ENCODE measurements at regions not wholly inside any gene's neighbourhood (a gene's known extent, or its start where the extent isn't known, plus 50 kb on each side); places are given as distances from the start of the nearest gene placed in this dataset.
A peak's percentile ranks its signal among the peaks of the same experiment; 100 is the strongest.
"Not testable (repeated sequence)": the region's sequence is repeated elsewhere in the genome, so short reads cannot be mapped to it uniquely, and the experiment has no call there.

GRCh38 chr11:80778941-80779340, 1338.1 kb upstream of the TENM4 start:
- no peak for FAIRE-seq
- no peak for DNase-seq (ENCODE audit: insufficient read length, low spot score)

DNA sequence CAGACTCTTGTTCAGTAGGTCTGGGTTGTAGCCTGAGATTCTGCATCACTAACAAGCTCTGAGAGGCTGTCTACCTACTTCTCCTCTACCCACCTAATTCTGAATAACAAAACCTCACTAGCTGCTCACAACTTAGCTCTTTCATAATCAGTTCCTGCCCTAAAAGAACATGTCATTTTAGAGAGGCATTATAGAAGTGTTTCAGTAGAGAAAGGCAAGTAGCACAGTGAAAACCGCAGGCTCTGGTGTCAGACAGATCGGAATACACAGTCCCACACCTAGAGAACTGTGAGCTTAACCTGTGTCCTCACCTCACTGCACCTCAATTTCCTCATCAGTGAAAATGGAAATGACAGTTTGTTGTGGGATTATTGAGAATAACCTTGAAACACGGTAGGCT, 1337.6 kb upstream of the TENM4 start:
- FAIRE-seq, result peak; percentile 59

DNA sequence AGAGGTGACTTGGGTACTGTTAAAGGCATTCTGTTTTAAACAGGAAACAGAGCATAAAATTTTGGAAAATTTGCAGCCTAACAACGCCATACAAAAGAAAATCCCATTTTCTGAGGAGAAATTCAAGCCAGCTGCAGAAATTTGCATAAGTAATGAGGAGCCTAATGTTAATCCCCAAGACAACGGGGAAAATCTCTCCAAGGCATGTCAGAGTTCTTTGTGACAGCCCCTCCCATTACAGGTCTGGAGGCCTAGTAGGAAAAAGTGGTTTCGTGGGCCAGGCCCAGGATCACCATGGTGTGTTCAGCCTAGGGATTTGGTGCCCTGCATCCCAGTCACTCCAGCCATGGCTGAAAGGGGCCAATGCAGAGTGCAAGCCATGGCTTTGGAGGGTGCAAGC, 1333.1 kb upstream of the TENM4 start:
- no peak for FAIRE-seq
- no peak for DNase-seq (ENCODE audit: insufficient read length, low spot score)

More for the DNA sequence above, 1337.6 kb upstream of the TENM4 start:
- no peak for DNase-seq (ENCODE audit: insufficient read length, low spot score)

GRCh38 chr11:80771017-80771416, 1330.2 kb upstream of the TENM4 start:
- DNase-seq (ENCODE audit: insufficient read length, low spot score) (no peak), FAIRE-seq (no peak)

GRCh38 chr11:80758787-80759186, 1318.0 kb upstream of the TENM4 start:
- no peak for FAIRE-seq
- DNase-seq (ENCODE audit: insufficient read length, low spot score), result no peak

- no peak for DNase-seq (ENCODE audit: insufficient read length, low spot score)
These were observed 1307.5 kb upstream of the TENM4 start for GRCh38 chr11:80748207-80748925.

DNA sequence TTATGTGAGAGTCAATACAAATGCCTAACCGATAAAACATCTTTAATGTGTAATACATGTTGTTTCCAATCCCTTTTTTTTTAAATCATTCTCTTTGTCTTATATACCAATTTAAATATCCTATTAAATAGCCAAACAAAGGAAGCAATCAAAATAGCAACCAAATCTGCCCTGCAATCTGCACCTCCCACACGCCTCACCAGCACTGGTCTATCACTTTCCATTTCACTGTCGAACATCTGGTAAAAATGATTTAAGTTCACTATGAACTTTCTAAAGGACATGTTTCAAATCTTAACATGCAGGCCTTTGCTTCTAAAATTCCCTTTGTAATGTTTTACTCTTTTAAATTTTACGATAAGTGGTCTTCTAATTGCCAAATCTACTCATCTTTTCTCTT, 1305.5 kb upstream of the TENM4 start:
- DNase-seq (ENCODE audit: insufficient read length, low spot score) (no peak), FAIRE-seq (no peak)

More at GRCh38 chr11:80748207-80748925, 1307.5 kb upstream of the TENM4 start:
- FAIRE-seq, result no peak

DNA sequence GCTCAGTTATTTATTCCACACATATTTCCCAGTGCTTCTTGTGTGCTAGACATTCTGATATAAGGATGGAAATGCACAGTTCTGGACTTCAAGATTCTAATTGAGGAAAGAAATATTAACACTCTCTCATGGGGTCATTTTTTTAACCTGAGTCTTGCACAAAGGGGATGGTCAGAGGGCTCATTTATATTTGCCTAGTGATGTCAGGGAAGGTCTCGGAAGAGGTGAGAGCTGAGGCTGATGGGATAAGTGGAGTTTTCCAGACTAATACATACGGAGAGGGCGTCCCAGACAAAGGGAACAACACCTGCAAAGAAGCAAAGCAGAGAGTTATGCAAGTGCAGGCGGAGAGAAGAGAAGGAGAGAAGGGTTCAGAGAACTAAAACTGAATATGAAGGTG, 1304.6 kb upstream of the TENM4 start:
- no peak for FAIRE-seq
- no peak for DNase-seq (ENCODE audit: insufficient read length, low spot score)

- FAIRE-seq (no peak), DNase-seq (ENCODE audit: insufficient read length, low spot score) (no peak)
These were observed 1293.0 kb upstream of the TENM4 start for GRCh38 chr11:80733790-80734189.

DNA sequence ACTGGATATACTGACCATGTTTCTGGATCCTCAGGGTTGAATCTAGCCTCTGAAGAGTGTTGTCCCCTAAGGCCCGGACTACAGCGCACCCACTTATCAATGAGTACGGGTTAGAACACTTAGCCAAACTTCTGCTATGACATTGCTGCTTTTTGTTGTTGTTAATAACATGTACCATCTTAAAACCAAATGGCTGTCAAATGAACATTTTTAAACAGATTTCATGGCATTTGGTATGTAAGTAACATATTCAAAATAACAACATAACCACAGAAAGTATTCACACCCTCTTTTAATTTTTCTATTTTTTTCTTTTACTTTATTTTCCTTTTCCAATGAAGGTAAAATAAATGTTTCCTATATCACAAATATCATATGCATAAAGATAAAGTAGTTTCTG, 1292.5 kb upstream of the TENM4 start:
- no peak for FAIRE-seq
- DNase-seq (ENCODE audit: insufficient read length, low spot score), result no peak

DNA sequence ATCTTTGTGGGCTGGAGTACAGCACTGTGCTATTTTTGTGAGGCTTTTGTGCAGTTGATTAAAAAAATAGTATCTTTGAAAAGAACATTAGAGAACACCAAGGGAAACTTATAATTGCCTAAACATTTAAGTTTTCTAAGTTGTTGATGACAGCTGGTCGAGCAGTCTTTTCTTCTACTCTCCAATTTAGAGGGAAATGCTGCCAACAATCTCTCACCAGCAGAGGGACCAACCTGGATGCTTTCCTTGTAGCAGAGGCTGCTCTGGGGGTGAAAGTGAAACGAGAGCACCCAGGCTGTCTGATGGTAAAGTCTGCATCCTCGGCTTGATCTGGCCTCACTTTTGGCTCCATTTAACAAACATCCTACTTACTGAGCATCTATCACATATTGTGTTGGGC, 1286.5 kb upstream of the TENM4 start:
- no peak for FAIRE-seq
- no peak for DNase-seq (ENCODE audit: insufficient read length, low spot score)

DNA sequence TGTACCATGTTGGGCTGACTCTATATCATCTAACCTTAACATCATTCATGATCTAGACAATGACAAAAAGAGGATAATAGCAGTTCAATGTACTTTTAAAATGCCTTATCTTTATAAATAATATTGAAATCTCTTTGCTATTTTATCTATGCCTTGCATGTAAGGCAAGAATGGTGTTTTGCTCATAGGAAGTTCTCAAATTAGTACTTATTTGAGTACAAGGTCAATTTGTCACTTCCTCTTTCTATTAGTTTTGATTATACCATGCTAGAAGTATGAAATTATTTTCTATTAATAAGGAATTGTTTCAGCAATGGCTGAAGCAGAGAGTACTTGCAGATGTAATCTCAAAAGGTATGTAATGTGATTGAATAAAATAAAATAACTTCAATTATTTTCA, 1285.4 kb upstream of the TENM4 start:
- FAIRE-seq, result no peak
- DNase-seq (ENCODE audit: insufficient read length, low spot score), result no peak

DNA sequence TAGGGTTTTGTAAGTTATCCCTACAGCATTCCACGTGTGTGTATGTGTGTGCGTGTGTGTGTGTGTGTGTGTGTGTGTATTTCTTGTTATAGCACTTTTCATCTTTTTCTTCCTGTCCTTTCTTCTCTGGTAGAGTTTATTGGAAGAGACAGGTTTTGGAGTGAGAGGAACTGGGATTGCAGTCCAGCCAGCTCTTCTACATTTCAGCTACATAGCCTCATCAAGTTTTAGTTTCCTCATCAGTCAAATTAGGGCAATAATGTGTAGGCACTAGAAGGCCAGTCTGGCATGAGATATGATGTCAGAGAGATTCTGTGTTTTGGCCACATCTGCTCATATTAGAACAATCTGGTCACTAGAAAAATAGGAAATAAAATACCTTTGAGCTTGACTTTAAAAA, 1283.5 kb upstream of the TENM4 start:
- DNase-seq (ENCODE audit: insufficient read length, low spot score) (no peak), FAIRE-seq (no peak)

GRCh38 chr11:80722629-80723028, 1281.8 kb upstream of the TENM4 start:
- no peak for FAIRE-seq
- DNase-seq (ENCODE audit: insufficient read length, low spot score), result no peak

- DNase-seq (ENCODE audit: insufficient read length, low spot score) (no peak), FAIRE-seq (no peak)
These were observed 1279.5 kb upstream of the TENM4 start for GRCh38 chr11:80720295-80720694.

GRCh38 chr11:80719292-80719646, 1278.4 kb upstream of the TENM4 start:
- no peak for FAIRE-seq

GRCh38 chr11:80718611-80719291, 1277.9 kb upstream of the TENM4 start:
- DNase-seq (ENCODE audit: insufficient read length, low spot score), result no peak
- FAIRE-seq, result no peak

More at GRCh38 chr11:80719292-80719646, 1278.4 kb upstream of the TENM4 start:
- no peak for DNase-seq (ENCODE audit: insufficient read length, low spot score)

GRCh38 chr11:80702264-80702663, 1261.4 kb upstream of the TENM4 start:
- no peak for FAIRE-seq

GRCh38 chr11:80700386-80700785, 1259.6 kb upstream of the TENM4 start:
- no peak for FAIRE-seq
- no peak for DNase-seq (ENCODE audit: insufficient read length, low spot score)

More at GRCh38 chr11:80702264-80702663, 1261.4 kb upstream of the TENM4 start:
- no peak for DNase-seq (ENCODE audit: insufficient read length, low spot score)

DNA sequence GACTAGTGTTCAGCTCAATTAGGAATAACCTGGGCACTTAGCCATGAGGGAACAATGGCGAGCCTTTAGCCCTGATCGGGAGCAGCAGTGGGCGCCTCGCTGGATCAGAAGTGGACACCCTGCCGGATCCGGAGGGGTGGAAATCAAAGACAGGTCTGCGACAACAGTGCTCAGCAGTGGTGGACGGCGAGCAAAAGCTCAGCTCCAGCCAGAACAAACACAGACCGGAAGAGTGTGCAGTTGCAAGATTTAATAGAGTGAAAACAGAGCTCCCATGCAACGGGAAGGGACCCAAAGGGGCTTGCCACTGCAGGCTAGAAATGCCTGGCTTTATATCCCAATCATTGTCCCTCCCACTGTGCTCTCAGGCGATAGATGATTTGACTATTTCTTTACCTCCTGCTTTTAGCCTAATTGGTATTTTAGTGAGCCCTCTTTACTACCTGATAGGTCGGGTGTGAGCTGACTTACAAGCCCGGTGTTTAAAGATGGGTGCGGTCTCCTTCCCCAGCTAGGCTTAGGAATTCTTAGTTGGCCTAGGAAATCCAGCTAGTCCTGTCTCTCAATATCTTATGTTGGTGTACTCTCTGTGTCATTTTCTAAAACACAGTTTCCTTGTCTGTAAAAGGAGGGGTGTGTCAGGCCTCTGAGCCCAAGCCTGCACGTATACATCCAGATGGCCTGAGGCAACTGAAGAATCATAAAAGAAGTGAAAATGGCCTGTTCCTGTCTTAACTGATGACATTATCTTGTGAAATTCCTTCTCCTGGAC, 1258.8 kb upstream of the TENM4 start:
- not testable (repeated sequence) for DNase-seq (ENCODE audit: insufficient read length, low spot score); FAIRE-seq

DNA sequence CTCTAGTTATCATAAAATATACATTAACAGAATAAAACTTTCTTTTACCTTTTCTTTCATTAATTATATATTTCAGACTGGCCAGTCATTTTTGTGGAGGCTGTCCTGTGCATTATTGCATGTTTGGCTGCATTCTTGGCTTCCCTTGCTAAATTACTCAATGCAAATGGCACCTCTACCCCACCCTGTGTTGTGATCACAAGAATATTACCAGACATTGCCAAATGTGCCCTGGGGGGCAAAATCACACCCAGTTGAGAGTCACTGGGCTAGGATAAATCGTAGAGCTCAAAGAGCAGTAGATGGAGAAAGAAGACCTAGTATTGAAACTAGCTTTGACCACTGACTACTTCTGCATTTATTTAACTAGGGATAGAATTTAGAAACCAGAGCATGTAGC, 1257.8 kb upstream of the TENM4 start:
- FAIRE-seq (no peak), DNase-seq (ENCODE audit: insufficient read length, low spot score) (no peak)

- FAIRE-seq (no peak), DNase-seq (ENCODE audit: insufficient read length, low spot score) (no peak)
These were observed 1253.6 kb upstream of the TENM4 start for GRCh38 chr11:80694385-80694784.
